NCI-H748 (cell line): ENCODE measurements at regions not wholly inside any gene's neighbourhood (a gene's known extent, or its start where the extent isn't known, plus 50 kb on each side); places are given as distances from the start of the nearest gene placed in this dataset.
"Not testable (repeated sequence)": the region's sequence is repeated elsewhere in the genome, so short reads cannot be mapped to it uniquely, and the experiment has no call there.

ENCODE experiments used
- DNase-seq: peaks from one replicate; lab custom pipeline; 2025; ENCODE audit not compliant: unreplicated experiment; lab: John Stamatoyannopoulos, UW

DNA sequence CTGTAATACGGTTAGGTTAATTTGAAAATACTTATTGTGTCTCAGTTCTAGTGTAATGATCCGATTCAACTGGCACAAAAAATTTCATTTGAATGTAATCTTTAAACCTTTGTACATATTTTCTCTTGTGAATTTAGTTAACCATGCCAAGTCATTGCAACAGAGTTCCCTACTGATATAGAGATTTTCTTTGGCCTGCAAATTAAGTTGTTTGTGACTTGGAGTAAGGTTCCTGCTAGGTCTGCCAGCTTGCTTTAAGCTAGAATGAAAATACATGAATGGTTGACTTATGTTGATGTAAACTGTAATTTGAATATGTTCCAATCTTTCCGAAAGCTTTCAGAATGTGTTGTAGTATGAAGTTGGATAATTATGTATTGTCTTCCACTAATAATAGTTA lies 1004.1 kb upstream of the EDIL3 start:
- DNase-seq: no peak

DNA sequence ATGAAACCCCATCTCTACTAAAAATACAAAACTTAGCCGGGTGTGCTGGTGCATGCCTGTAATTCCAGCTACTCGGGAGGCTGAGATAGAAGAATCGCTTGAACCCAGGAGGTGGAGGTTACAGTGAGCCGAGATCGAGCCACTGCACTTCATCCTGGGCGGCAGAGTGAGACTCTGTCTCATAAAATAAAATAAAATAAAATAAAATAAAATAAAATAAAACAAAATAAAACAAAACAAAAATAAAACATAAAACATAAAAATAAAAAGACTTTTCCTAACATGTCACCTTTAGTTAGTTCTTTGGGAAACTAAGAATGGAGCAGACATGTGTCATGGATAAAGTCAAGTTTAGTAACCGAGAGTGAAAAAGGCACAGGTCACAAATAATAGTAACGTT lies 1007.6 kb upstream of the EDIL3 start:
- DNase-seq: not testable (repeated sequence)

DNA sequence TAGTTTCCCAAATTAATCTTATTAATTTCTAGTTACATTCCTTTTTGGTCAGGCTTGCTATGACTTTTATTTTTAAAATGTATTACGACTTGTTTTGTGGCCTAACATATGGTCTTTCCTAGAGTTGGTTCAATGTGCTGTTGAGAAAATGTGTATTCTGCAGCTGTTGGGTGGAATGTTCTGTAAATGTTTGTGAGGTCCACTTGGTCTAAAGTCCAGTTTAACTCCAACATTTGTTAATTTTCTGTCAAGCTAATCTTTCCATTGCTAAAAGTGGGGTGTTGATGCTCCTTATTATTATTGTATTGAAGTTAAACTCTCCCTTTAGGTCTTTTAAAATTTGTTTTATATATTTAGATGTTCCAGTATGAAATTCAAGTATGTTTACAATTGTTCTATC lies 1010.8 kb upstream of the EDIL3 start:
- no peak for DNase-seq

DNA sequence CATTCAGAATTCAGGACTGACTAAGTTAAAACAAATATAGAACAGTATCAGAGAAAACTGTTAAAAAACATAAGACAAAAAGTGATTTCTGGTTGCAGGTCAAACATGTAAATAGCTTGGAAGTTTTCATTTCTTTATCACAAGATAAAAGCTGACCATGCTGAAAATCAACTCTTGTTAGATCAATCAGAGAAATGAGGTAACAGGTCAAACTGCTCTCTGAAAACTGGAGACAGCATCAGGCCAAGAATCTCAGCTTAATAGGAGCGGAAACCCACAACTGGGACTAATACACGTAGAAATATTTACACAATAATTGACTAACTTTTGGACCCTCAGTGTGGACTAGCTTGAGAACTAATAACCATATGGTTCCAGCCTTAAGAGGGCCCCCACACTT lies 1012.8 kb upstream of the EDIL3 start:
- no peak for DNase-seq

DNA sequence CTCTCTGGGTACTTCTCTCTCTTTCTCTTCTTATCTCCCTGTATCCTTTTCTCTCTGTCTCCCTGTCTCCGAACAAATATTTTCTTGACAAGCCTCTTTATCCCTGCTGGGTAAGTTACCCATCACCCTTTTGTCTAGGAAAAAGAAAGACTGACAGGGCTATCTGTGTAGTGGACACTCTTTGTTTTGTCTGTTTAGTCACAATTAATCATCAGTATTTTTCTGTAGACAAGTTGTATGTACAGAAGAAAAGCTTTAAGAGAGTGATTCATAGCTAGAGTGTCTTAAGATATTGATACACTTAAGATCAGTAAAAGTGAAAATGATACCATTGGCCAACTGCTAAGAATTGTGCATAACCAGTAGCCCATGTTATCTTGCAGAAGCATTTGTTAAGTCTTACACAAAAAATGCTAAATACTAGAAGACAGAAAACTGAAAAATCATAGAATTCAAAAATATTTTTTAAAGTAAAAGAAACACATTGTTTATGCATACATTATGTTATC lies 1043.8 kb upstream of the EDIL3 start:
- DNase-seq: no peak

DNA sequence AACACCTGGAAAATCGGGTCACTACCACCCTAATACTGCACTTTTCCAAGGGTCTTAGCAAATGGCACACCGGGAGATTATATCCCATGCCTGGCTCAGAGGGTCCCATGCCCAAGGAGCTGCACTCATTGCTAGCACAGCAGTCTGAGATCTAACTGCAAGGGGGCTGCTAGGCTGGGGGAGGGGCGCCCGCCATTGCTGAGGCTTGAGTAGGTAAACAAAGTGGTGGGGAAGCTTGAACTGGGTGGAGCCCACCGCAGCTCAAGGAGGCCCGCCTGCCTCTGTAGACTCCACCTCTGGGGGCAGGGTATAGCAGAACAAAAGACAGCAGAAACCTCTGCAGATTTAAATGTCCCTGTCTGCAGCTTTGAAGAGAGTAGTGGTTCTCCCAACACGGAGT lies 1047.0 kb upstream of the EDIL3 start:
- DNase-seq: not testable (repeated sequence)

DNA sequence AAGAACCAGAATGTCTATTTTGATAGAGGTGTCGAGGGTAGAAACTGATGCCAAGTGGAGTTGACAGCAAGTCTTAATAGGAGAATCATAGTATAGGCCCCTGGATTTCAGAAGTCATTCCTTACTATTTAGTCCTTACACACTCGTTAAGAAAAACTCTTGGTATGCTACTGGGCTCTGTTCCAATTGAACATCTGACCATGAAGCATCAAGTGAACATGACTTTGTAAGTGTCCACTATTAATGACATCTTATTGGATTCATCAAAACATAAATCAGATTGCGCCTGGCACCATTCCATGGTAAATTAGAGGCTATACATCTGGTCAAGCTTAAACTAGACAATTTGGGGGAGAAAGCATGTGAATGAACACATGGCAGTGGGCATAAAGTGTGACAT lies 1056.5 kb upstream of the EDIL3 start:
- DNase-seq: peak; percentile 35

DNA sequence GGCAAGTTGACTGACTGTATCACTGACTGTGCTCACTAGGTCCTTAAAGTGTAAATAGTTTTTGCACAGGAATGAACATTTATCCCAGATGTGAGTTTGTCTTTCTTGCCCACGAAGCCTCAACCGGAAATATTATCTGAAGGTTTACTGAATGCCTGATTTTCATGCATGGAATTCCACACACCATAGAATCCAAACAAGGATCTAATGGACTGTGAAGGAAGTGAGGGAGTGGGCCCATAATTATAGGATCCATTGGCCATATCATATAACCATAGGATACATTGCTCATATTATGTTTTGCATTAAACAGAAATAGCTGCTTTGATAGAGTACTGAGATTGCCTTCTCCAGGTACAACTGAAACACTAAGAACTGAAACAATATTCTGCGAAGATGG lies 1057.2 kb upstream of the EDIL3 start:
- DNase-seq: peak; percentile 5

DNA sequence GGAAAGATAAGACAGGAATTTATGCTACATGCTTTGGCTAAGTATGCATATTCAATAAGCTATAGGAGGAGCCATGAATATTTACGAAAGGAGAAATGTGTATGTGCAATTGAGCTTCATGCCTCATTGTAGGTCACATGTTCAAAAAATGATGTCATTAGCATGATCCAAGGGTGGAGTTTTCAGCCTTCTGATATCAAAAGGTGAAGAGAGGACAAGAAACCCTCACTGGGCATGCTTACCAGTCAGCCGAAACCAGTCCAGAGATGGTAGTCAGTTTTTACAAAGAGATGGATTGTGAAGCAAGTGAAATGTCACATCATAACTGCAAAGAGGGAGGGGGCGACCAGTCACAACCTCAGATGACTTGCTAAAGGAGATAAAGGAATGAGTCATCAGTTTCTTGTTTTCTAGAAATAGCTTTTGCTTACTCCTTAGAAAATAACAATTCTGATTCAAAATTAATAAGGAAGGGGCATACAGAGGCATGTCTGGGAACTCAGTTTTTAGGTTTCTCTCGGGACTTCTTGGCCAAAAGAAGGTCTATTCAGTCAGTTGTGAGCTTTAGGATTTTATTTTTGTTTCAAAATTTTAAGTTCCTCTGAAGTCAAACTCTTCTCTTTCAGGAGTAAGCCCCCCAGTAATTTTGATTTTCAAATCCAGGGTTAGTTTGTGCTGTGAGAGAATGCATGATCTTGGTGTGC lies 1067.8 kb upstream of the EDIL3 start:
- no peak for DNase-seq

DNA sequence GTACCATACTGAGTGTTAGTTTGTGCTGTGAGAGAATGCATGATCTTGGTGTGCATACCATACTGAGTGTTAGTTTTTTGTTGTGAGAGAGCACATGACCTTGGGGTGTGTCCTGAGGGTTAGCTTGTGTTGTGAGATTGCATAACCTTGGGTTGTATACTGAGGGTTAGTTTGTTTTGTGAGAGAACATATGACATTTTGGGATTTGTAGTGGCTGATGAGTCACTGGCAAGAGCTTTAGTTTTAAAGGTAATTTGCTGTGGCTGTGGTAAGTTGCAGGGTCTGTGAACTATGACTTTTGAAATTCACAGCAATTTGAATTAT lies 1068.3 kb upstream of the EDIL3 start:
- DNase-seq: no peak

DNA sequence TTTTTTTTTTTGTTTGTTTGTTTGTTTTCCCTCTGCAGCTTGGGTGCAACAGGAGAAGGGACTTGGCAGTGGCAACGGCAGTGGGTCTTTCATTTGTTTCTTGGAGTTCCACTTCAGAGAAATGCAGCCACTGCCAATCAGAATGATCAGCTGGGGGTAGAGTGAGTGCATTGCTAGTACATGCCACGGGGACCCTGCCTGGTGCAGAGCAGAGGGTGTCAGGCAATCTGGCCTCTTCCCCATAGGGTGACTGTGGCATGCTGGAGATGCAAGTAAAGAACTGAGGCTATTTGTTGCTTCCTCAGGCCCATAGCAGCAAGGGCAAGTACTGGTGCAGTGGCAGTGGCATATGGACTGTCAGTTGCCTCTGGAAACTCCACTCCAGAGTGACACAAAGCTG lies 1073.6 kb upstream of the EDIL3 start:
- no peak for DNase-seq

DNA sequence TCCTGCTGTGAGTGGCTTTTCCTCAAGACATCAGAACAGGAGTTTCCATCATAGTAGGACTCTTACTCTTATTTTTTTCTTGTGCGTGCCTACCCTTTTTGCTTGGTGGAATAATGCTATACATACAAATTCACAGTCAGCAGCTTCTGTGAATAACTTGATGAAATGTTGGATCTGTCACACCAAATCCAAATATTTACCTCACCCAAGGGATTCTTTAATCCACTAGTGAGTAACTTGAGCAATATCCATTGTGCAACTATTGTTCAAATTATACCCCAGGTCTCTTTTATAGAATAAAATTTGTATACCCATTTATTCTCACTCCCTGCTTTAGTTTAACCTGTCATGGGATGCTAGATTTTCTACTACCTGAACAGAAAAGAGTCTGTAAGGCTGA lies 1078.3 kb upstream of the EDIL3 start:
- DNase-seq: no peak

DNA sequence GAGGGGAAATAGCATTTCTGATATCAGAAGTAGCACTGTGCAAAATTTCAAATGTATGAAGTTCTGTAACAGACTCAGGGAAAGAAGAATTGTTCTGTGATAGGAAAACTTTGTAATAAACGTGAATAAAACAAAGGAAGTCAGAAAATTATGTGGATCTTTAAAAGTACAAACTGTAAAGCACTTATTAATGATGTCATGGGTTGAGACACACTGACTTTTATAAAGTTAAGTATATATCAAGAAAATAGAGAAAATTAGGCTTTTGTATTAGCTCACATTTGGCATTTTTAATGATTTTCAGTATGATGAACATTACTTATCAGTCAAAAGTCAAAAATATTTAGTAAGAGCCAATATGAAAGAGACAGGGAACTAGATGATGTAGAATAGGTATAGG lies 1081.7 kb upstream of the EDIL3 start:
- DNase-seq: no peak

DNA sequence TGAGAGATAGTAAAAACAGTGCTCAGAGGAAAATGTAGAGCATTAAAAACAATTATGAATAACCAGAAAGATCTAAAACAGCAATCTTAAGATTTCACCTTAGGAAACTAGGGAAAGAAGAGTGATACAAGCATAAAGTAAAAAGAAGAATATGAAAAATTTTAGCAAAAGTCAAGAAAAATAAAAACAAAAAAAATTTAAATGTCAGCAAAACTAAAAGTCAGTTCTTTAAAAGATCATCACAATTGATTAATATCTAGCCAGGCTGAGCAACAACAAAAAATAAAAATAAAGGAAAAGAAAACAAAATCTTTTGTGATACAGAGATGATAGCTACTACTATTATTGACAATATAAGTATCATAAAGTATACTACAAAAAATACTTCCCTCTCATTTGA lies 1088.1 kb upstream of the EDIL3 start:
- no peak for DNase-seq

DNA sequence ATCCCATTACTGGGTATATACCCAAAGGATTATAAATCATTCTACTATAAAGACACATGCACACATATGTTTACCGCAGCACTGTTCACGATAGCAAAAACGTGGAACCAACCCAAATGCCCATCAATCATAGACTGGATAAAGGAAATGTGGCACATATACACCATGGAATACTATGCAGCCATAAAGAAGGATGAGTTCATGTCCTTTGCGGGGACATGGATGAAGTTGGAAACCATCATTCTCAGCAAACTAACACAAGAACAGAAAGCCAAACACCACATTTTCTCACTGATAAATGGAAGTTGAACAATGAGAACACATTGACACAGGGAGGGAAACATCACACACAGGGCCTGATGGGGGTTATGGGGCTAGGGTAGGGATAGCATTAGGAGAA lies 1090.5 kb upstream of the EDIL3 start:
- not testable (repeated sequence) for DNase-seq

DNA sequence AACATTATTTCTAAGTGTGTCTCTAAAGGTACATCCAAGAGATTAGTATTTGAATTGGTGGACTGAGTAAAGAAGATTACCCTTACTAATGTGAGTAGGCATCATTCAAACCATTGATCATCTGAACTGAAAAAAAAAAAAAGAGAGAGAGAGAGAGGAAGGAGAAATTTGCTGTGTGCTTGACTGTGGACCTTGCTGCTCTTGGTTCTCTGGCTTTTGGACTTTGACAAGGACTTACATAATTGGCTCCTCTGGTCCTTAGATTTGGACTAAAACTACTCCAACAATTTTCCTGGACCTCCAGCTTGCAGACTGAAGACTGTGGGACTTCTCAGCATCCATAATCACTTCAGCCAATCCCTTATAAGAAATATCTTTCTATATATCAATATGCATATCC lies 1091.9 kb upstream of the EDIL3 start:
- no peak for DNase-seq

DNA sequence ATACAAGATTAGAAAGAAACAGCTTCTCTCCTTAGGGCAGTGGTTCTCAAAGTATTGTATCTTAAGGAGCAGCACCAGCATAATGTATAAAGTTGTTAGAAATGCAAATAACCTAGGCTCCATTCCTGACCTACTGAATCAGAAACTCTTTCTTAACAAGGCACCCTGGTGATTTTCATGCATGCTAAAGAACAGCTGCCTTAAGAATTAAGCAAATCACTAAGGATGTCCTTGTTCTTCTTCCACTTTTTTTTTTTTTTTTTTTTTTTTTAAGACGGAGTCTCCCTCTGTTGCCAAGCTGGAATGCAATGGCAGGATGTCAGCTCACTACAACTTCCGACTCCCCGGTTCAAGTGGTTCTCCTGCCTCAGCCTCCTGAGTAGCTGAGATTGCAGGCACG lies 1095.2 kb upstream of the EDIL3 start:
- no peak for DNase-seq

DNA sequence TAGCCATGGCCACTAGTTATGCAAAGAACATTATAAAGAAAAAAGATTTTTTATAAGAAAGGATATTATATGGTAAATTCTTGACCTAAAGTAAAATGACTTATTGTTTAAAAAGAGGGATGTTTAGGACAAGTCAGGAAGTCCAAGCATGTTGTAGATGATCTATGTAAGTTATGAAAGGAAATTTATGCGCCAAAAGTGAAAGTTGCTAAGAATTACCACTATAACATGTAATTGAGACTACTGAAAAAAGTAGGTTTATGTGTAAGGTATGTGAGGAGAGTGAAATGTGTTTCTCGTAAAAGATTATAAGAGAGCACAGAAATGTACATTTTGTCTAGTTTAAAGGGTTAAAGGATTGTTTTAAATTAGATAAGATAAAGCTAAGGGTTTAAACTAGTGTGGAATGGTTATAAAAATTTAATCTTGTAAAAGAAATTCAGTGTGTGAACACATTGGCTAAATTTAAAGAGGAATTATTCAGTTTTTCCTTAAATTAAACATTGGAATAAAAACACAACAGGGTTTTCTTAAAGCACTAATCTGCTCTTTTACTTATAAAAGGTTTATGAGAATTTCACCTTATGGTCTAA lies 1100.4 kb upstream of the EDIL3 start:
- DNase-seq: peak; percentile 20

DNA sequence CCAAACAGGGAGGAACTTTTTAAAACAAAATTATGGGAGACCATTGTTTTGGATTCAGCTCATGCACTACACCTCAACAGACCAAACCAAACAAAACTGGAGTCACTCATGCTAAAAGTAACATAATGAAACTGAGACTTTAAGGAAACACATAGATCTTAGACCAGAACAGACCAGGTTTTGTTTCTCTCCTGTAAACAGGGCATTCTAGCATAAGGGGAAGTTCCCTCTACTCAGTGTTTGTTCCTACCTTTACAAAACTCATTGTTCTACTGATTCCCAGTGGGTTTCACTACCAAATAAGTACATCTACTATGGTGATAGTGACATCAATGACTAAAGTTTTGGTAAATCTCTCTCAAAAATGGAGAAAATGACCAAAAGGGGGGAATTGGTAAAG lies 1103.6 kb upstream of the EDIL3 start:
- DNase-seq: no peak

DNA sequence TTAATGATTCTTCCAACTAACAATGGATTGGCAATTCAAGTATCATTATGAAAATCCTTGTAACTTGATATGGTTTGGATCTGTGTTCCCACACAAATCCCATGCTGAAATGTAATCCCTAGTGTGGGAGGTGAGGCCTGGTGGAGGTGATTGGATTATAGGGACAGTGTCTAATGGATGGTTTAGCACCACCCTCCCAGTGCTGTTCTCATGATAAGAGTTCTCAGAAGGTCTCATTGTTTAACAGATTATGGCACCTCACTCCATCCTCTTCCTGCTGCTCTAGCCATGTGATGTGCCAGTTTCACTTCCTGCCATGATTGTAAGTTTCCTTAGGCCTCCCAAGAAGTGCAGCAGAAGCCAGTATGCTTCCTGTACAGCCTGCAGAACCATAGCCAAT lies 1116.2 kb upstream of the EDIL3 start:
- DNase-seq: peak; percentile 11

DNA sequence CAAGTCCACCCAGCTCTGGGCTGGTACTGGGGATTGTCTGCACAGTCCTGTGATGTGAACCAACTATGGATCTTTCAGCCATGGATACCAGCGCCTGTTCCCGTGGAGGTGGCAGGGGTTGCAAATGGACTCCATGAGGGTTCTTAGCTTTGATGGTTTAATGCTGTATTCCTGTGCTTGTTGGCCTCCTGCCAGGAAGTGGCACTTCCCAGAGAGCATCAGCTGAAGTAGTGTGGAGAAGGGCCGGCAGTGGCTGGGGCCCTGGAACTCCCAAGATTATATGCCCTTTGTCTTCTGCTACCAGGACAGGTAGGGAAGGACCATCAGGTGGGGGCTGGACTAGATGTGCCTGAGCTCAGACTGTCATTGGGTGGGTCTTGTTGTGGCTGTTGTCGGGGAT lies 1104.8 kb upstream of the COX7C start:
- no peak for DNase-seq

DNA sequence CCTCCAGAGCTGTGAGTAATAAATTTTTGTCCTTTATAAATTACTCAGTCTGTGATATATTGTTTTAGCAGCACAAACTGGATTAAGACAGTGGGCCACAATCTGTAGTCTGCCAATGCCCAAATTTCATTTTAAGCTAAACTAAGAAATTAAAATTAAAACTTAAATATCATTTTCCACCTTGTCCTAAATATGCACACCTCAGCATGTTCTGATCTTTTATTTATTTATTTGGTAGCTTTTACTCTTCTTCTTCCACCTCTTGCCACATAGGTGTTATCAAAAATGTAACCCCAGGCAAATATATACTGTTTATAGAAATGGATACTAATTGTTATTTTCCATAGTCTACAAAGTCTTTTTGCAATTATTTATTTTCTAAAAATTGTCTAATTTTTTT lies 1102.2 kb upstream of the COX7C start:
- no peak for DNase-seq

DNA sequence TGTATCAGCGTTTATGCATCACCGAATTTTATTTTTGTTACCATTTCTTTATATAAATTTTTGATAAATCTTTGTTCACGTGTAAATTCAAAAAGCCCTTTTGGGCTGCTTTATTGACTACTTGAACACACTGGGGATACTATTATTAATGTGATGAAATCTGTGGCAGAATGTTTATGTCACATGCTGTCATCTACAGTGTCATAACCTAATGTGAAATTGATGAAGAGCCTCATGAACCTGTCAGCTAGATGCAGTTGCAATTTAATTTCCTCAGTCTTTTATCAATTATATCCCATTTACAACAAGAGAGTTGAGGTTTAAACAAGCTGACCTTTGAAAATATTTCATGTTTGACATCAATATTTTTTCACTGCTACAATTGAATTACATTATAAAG lies 1100.4 kb upstream of the COX7C start:
- no peak for DNase-seq
